HS-27A (cell line): ENCODE measurements at regions not wholly inside any gene's neighbourhood (a gene's known extent, or its start where the extent isn't known, plus 50 kb on each side); places are given as distances from the start of the nearest gene placed in this dataset.
"Not testable (repeated sequence)": the region's sequence is repeated elsewhere in the genome, so short reads cannot be mapped to it uniquely, and the experiment has no call there.

ENCODE experiments used
- DNase-seq: peaks from one replicate; pipeline ENCODE4 v3.0.0-alpha.2; 2012; ENCODE audit warnings: low read depth, missing footprints

GRCh38 chr1:221025956-221026355, 146.7 kb downstream of the HLX start:
- no peak for DNase-seq

- no peak for DNase-seq
Observed at GRCh38 chr1:221029981-221030649, 150.9 kb downstream of the HLX start.

- DNase-seq: no peak
Observed at GRCh38 chr1:221030990-221031389, 151.7 kb downstream of the HLX start.

GRCh38 chr1:221031458-221032203, 152.4 kb downstream of the HLX start:
- DNase-seq: no peak

GRCh38 chr1:221032204-221032585, 153.0 kb downstream of the HLX start:
- no peak for DNase-seq

GRCh38 chr1:221032637-221033280, 153.5 kb downstream of the HLX start:
- DNase-seq: no peak

GRCh38 chr1:221035662-221036153, 156.5 kb downstream of the HLX start:
- DNase-seq: peak; percentile 78

- no peak for DNase-seq
Observed at GRCh38 chr1:221039616-221040015, 160.4 kb downstream of the HLX start.

GRCh38 chr1:221040101-221040500, 160.9 kb downstream of the HLX start:
- no peak for DNase-seq

- no peak for DNase-seq
Observed at GRCh38 chr1:221040691-221041285, 161.5 kb downstream of the HLX start.

- DNase-seq: no peak
Observed at GRCh38 chr1:221044538-221044937, 165.3 kb downstream of the HLX start.

- no peak for DNase-seq
Observed at GRCh38 chr1:221045151-221045550, 165.9 kb downstream of the HLX start.

- DNase-seq: no peak
Observed at GRCh38 chr1:221045842-221046831, 166.9 kb downstream of the HLX start.

GRCh38 chr1:221051391-221051790, 172.1 kb downstream of the HLX start:
- not testable (repeated sequence) for DNase-seq

GRCh38 chr1:221053889-221054288, 174.6 kb downstream of the HLX start:
- DNase-seq: no peak

- no peak for DNase-seq
Observed at GRCh38 chr1:221059506-221059905, 180.3 kb downstream of the HLX start.

- DNase-seq: no peak
Observed at GRCh38 chr1:221063651-221064050, 184.4 kb downstream of the HLX start.

- DNase-seq: no peak
Observed at GRCh38 chr1:221066351-221067001, 187.2 kb downstream of the HLX start.

GRCh38 chr1:221067721-221068120, 188.5 kb downstream of the HLX start:
- no peak for DNase-seq

- no peak for DNase-seq
Observed at GRCh38 chr1:221069178-221069903, 190.1 kb downstream of the HLX start.
